ENCODE measurements at regions not wholly inside any gene's neighbourhood (a gene's known extent, or its start where the extent isn't known, plus 50 kb on each side); places are given as distances from the start of the nearest gene placed in this dataset.

- TF ChIP-seq POLR2A (IDR thresholded peaks at IDR 0.05) (no peak), CTCF (IDR thresholded peaks at IDR 0.05) (no peak), POLR2AphosphoS5 (IDR thresholded peaks at IDR 0.05; ENCODE audit: insufficient read depth in 1 of 2, low read depth in 1 of 2) (no peak)
Measured at GRCh38 chr2:174666312-174666711, 68.7 kb upstream of the WIPF1 start.
